ENCODE measurements at regions not wholly inside any gene's neighbourhood (a gene's known extent, or its start where the extent isn't known, plus 50 kb on each side); places are given as distances from the start of the nearest gene placed in this dataset.
"Not testable (repeated sequence)": the region's sequence is repeated elsewhere in the genome, so short reads cannot be mapped to it uniquely, and the experiment has no call there.

- no peak for DNase-seq
Observed at GRCh38 chr7:65317372-65317771, 56.3 kb upstream of the ZNF92 start.

GRCh38 chr7:65310761-65311160 lies 62.9 kb upstream of the ZNF92 start:
- no peak for DNase-seq

- DNase-seq = no peak
Observed at GRCh38 chr7:65308300-65308678, 65.4 kb upstream of the ZNF92 start.

- DNase-seq = peak in 3 of 4 experiments; percentile 1 to 3 (median 1)
Observed at GRCh38 chr7:65307651-65308299, 65.9 kb upstream of the ZNF92 start.

GRCh38 chr7:65304175-65304574 lies 69.5 kb upstream of the ZNF92 start:
- DNase-seq = no peak

GRCh38 chr7:65302883-65303282 lies 70.8 kb upstream of the ZNF92 start:
- DNase-seq = no peak

- no peak for DNase-seq
Observed at GRCh38 chr7:65301007-65301406, 72.6 kb upstream of the ZNF92 start.

GRCh38 chr7:65295409-65295808 lies 78.2 kb upstream of the ZNF92 start:
- no peak for DNase-seq

GRCh38 chr7:65290340-65290739 lies 83.3 kb upstream of the ZNF92 start:
- not testable (repeated sequence) for DNase-seq

GRCh38 chr7:65287023-65287422 lies 86.6 kb upstream of the ZNF92 start:
- DNase-seq = no peak

- DNase-seq = no peak
Observed at GRCh38 chr7:65285906-65286864, 87.5 kb upstream of the ZNF92 start.

- DNase-seq = not testable (repeated sequence)
Observed at GRCh38 chr7:65285241-65285640, 88.4 kb upstream of the ZNF92 start.

- no peak for DNase-seq
Observed at GRCh38 chr7:65279795-65280194, 93.9 kb upstream of the ZNF92 start.

- DNase-seq = no peak
Observed at GRCh38 chr7:65276822-65277221, 96.8 kb upstream of the ZNF92 start.

GRCh38 chr7:65271502-65271901 lies 102.2 kb upstream of the ZNF92 start:
- not testable (repeated sequence) for DNase-seq

- DNase-seq = no peak
Observed at GRCh38 chr7:65269150-65269856, 104.4 kb upstream of the ZNF92 start.

GRCh38 chr7:65268782-65269149 lies 104.9 kb upstream of the ZNF92 start:
- DNase-seq = no peak

- DNase-seq = no peak
Observed at GRCh38 chr7:65265933-65266519, 107.6 kb upstream of the ZNF92 start.

- DNase-seq = no peak
Observed at GRCh38 chr7:65264258-65264657, 109.4 kb upstream of the ZNF92 start.

- DNase-seq = not testable (repeated sequence)
Observed at GRCh38 chr7:65260673-65261072, 113.0 kb upstream of the ZNF92 start.

- DNase-seq = not testable (repeated sequence)
Observed at GRCh38 chr7:65259864-65260525, 113.7 kb upstream of the ZNF92 start.

- DNase-seq = no peak
Observed at GRCh38 chr7:65254061-65254460, 119.6 kb upstream of the ZNF92 start.

Data from activated naive CD4-positive, alpha-beta T cell (primary cell).